ENCODE measurements at regions not wholly inside any gene's neighbourhood (a gene's known extent, or its start where the extent isn't known, plus 50 kb on each side); places are given as distances from the start of the nearest gene placed in this dataset.

DNA sequence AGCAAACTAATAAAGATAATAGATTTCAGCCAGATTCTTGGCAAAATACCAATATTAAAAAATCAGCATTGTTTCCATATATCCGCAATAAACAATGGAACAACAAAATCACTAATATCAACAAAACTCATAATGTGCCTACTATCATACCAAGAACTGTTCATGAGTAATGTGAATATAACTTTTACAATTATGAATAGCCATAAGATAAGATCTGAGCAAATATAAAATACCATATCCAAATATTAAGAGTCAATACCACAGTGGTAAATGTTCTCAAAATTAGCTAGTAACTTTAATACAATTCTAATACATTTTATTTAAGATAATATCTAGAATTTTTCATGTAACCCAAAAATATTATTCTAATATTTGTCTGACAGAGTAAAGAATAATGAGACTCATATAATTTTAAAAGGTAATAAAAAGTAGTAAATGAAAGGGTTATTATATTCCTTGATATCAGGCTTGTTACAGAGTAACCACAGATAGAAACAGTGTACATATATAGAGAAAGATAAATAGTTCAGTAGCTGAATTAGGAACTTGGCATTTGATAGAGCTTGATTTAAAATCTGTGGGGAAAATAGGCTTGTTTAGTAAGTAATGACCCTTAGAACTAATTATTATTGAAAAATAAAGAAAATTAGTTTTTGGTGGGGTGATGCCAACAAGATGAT lies 2126.6 kb downstream of the MRPL39 start:
- TF ChIP-seq, protein P1, sequence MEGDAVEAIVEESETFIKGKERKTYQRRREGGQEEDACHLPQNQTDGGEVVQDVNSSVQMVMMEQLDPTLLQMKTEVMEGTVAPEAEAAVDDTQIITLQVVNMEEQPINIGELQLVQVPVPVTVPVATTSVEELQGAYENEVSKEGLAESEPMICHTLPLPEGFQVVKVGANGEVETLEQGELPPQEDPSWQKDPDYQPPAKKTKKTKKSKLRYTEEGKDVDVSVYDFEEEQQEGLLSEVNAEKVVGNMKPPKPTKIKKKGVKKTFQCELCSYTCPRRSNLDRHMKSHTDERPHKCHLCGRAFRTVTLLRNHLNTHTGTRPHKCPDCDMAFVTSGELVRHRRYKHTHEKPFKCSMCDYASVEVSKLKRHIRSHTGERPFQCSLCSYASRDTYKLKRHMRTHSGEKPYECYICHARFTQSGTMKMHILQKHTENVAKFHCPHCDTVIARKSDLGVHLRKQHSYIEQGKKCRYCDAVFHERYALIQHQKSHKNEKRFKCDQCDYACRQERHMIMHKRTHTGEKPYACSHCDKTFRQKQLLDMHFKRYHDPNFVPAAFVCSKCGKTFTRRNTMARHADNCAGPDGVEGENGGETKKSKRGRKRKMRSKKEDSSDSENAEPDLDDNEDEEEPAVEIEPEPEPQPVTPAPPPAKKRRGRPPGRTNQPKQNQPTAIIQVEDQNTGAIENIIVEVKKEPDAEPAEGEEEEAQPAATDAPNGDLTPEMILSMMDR (IDR thresholded peaks at IDR 0.05) = no peak
- no peak for TF ChIP-seq EP300 (IDR thresholded peaks at IDR 0.05)
- no peak for TF ChIP-seq POLR2A (IDR thresholded peaks at IDR 0.05)
